ES-I3 (cell line): ENCODE measurements at regions not wholly inside any gene's neighbourhood (a gene's known extent, or its start where the extent isn't known, plus 50 kb on each side); places are given as distances from the start of the nearest gene placed in this dataset.

Experiments used
- H3K36me3 ChIP-seq: 2 replicates; pipeline ENCODE4 v1.6.1; 2013; ENCODE audit warnings: mild to moderate bottlenecking, low read length, control low read depth, moderate library complexity; ENCODE audit not compliant: insufficient read depth
- H3K4me1 ChIP-seq: 2 replicates; pipeline ENCODE4 v1.6.1; 2013; ENCODE audit warnings: mild to moderate bottlenecking, control low read depth, low read length; ENCODE audit not compliant: insufficient read depth
- H3K9ac ChIP-seq: 2 replicates; pipeline ENCODE4 v1.6.1; 2013; ENCODE audit warnings: low read depth, mild to moderate bottlenecking, low read length, moderate library complexity
- H3K9me3 ChIP-seq: 2 replicates; pipeline ENCODE4 v1.6.1; 2013; ENCODE audit warnings: mild to moderate bottlenecking, low read length, moderate library complexity; ENCODE audit not compliant: control insufficient read depth, insufficient read depth

GRCh38 chr14:48527832-48528231, 852.4 kb upstream of the MDGA2 start:
- H3K4me1 ChIP-seq = no peaks in the 10 kb centered on the region
- no peaks in the 10 kb centered on the region for H3K36me3 ChIP-seq
- no peaks in the 10 kb centered on the region for H3K9me3 ChIP-seq

GRCh38 chr14:48526307-48526706, 850.9 kb upstream of the MDGA2 start:
- Histone ChIP-seq H3K4me1 (no peaks in the 10 kb centered on the region), H3K36me3 (no peaks in the 10 kb centered on the region), H3K9ac (no peak overlapping the region), H3K9me3 (no peaks in the 10 kb centered on the region)

More at GRCh38 chr14:48527832-48528231, 852.4 kb upstream of the MDGA2 start:
- H3K9ac ChIP-seq = no peak overlapping the region

- H3K36me3 ChIP-seq = no peaks in the 10 kb centered on the region
- H3K4me1 ChIP-seq = no peaks in the 10 kb centered on the region
These were observed 829.5 kb upstream of the MDGA2 start for GRCh38 chr14:48504921-48505320.

GRCh38 chr14:48490756-48491155, 815.4 kb upstream of the MDGA2 start:
- Histone ChIP-seq H3K9me3 (no peaks in the 10 kb centered on the region), H3K36me3 (no peaks in the 10 kb centered on the region), H3K9ac (no peak overlapping the region), H3K4me1 (no peaks in the 10 kb centered on the region)

More at GRCh38 chr14:48504921-48505320, 829.5 kb upstream of the MDGA2 start:
- H3K9ac ChIP-seq = no peak overlapping the region
- H3K9me3 ChIP-seq = no peaks in the 10 kb centered on the region

GRCh38 chr14:48473944-48474343, 798.5 kb upstream of the MDGA2 start:
- Histone ChIP-seq H3K4me1 (no peaks in the 10 kb centered on the region), H3K9ac (no peak overlapping the region), H3K9me3 (peaks cover 11% of the 10 kb centered on the region), H3K36me3 (no peaks in the 10 kb centered on the region)

GRCh38 chr14:48456051-48456450, 780.6 kb upstream of the MDGA2 start:
- Histone ChIP-seq H3K36me3 (no peaks in the 10 kb centered on the region), H3K4me1 (no peaks in the 10 kb centered on the region), H3K9me3 (no peaks in the 10 kb centered on the region), H3K9ac (no peak overlapping the region)

- no peaks in the 10 kb centered on the region for H3K4me1 ChIP-seq
- no peaks in the 10 kb centered on the region for H3K36me3 ChIP-seq
- no peak overlapping the region for H3K9ac ChIP-seq
- H3K9me3 ChIP-seq = no peaks in the 10 kb centered on the region
These were observed 779.5 kb upstream of the MDGA2 start for GRCh38 chr14:48454887-48455286.

- no peaks in the 10 kb centered on the region for H3K36me3 ChIP-seq
- H3K9me3 ChIP-seq = no peaks in the 10 kb centered on the region
- H3K9ac ChIP-seq = no peak overlapping the region
- 0 out of 2 replicates have a peak, but pooled peaks cover 5% of the 10 kb centered on the region for H3K4me1 ChIP-seq
These were observed 777.1 kb upstream of the MDGA2 start for GRCh38 chr14:48452437-48452995.

- no peaks in the 10 kb centered on the region for H3K9me3 ChIP-seq
- no peaks in the 10 kb centered on the region for H3K36me3 ChIP-seq
These were observed 759.8 kb upstream of the MDGA2 start for GRCh38 chr14:48435221-48435620.

GRCh38 chr14:48430805-48431204, 755.4 kb upstream of the MDGA2 start:
- no peaks in the 10 kb centered on the region for H3K9me3 ChIP-seq
- no peak overlapping the region for H3K9ac ChIP-seq
- no peaks in the 10 kb centered on the region for H3K4me1 ChIP-seq
- H3K36me3 ChIP-seq = no peaks in the 10 kb centered on the region

More at GRCh38 chr14:48435221-48435620, 759.8 kb upstream of the MDGA2 start:
- Histone ChIP-seq H3K9ac (no peak overlapping the region), H3K4me1 (no peaks in the 10 kb centered on the region)

GRCh38 chr14:48429512-48429911, 754.1 kb upstream of the MDGA2 start:
- no peaks in the 10 kb centered on the region for H3K4me1 ChIP-seq
- H3K9me3 ChIP-seq = no peaks in the 10 kb centered on the region
- H3K9ac ChIP-seq = no peak overlapping the region
- H3K36me3 ChIP-seq = no peaks in the 10 kb centered on the region

- no peaks in the 10 kb centered on the region for H3K9me3 ChIP-seq
These were observed 742.5 kb upstream of the MDGA2 start for GRCh38 chr14:48417715-48418500.

GRCh38 chr14:48401321-48401720, 725.9 kb upstream of the MDGA2 start:
- Histone ChIP-seq H3K36me3 (no peaks in the 10 kb centered on the region), H3K9me3 (no peaks in the 10 kb centered on the region; the same call in 1 of the 2 replicates), H3K4me1 (no peaks in the 10 kb centered on the region; the same call in 1 of the 2 replicates), H3K9ac (no peak overlapping the region)

More at GRCh38 chr14:48417715-48418500, 742.5 kb upstream of the MDGA2 start:
- H3K9ac ChIP-seq = no peak overlapping the region
- H3K36me3 ChIP-seq = no peaks in the 10 kb centered on the region
- H3K4me1 ChIP-seq = peaks cover 9% of the 10 kb centered on the region; the same call in 1 of the 2 replicates

GRCh38 chr14:48398675-48399282, 723.4 kb upstream of the MDGA2 start:
- Histone ChIP-seq H3K36me3 (no peaks in the 10 kb centered on the region), H3K9me3 (no peaks in the 10 kb centered on the region), H3K4me1 (no peaks in the 10 kb centered on the region; the same call in 1 of the 2 replicates), H3K9ac (no peak overlapping the region)

- H3K9me3 ChIP-seq = no peaks in the 10 kb centered on the region
- H3K4me1 ChIP-seq = no peaks in the 10 kb centered on the region; the same call in 1 of the 2 replicates
- no peak overlapping the region for H3K9ac ChIP-seq
- H3K36me3 ChIP-seq = no peaks in the 10 kb centered on the region
These were observed 716.3 kb upstream of the MDGA2 start for GRCh38 chr14:48391661-48392060.
